COLO829 (cell line): ENCODE measurements at regions not wholly inside any gene's neighbourhood (a gene's known extent, or its start where the extent isn't known, plus 50 kb on each side); places are given as distances from the start of the nearest gene placed in this dataset.
"Not testable (repeated sequence)": the region's sequence is repeated elsewhere in the genome, so short reads cannot be mapped to it uniquely, and the experiment has no call there.

Experiments used
- DNase-seq: peaks from one replicate; pipeline ENCODE4 v3.0.0; 2012; ENCODE audit warnings: low spot score

- DNase-seq, result peak; percentile 9
These were observed 455.8 kb upstream of the PTGER4 start for GRCh38 chr5:40223884-40224402.

GRCh38 chr5:40221796-40222195, 457.9 kb upstream of the PTGER4 start:
- no peak for DNase-seq

- no peak for DNase-seq
These were observed 458.5 kb upstream of the PTGER4 start for GRCh38 chr5:40221255-40221654.

GRCh38 chr5:40220260-40220659, 459.5 kb upstream of the PTGER4 start:
- no peak for DNase-seq

GRCh38 chr5:40217553-40217952, 462.2 kb upstream of the PTGER4 start:
- no peak for DNase-seq

GRCh38 chr5:40210694-40211093, 469.0 kb upstream of the PTGER4 start:
- no peak for DNase-seq

- no peak for DNase-seq
These were observed 473.7 kb upstream of the PTGER4 start for GRCh38 chr5:40206030-40206429.

- peak; percentile 35 for DNase-seq
These were observed 475.6 kb upstream of the PTGER4 start for GRCh38 chr5:40204144-40204543.

GRCh38 chr5:40202814-40203440, 476.8 kb upstream of the PTGER4 start:
- DNase-seq, result no peak

GRCh38 chr5:40198736-40199135, 481.0 kb upstream of the PTGER4 start:
- DNase-seq, result no peak

GRCh38 chr5:40195574-40195973, 484.1 kb upstream of the PTGER4 start:
- not testable (repeated sequence) for DNase-seq

- no peak for DNase-seq
These were observed 488.6 kb upstream of the PTGER4 start for GRCh38 chr5:40191150-40191549.

- DNase-seq, result no peak
These were observed 507.0 kb upstream of the PTGER4 start for GRCh38 chr5:40172721-40173120.

GRCh38 chr5:40171971-40172370, 507.7 kb upstream of the PTGER4 start:
- DNase-seq, result peak; percentile 53

GRCh38 chr5:40167283-40167682, 512.4 kb upstream of the PTGER4 start:
- no peak for DNase-seq

GRCh38 chr5:40166802-40167201, 512.9 kb upstream of the PTGER4 start:
- DNase-seq, result no peak

GRCh38 chr5:40165789-40166728, 513.7 kb upstream of the PTGER4 start:
- no peak for DNase-seq

GRCh38 chr5:40165106-40165788, 514.5 kb upstream of the PTGER4 start:
- DNase-seq, result no peak

GRCh38 chr5:40160435-40160834, 519.3 kb upstream of the PTGER4 start:
- no peak for DNase-seq

GRCh38 chr5:40154194-40154593, 525.5 kb upstream of the PTGER4 start:
- DNase-seq, result no peak

- DNase-seq, result no peak
These were observed 528.8 kb upstream of the PTGER4 start for GRCh38 chr5:40150896-40151295.

- no peak for DNase-seq
These were observed 537.8 kb upstream of the PTGER4 start for GRCh38 chr5:40141896-40142295.

GRCh38 chr5:40141418-40141817, 538.3 kb upstream of the PTGER4 start:
- no peak for DNase-seq
